Fibroblast of skin of abdomen (primary cell): ENCODE measurements at regions not wholly inside any gene's neighbourhood (a gene's known extent, or its start where the extent isn't known, plus 50 kb on each side); places are given as distances from the start of the nearest gene placed in this dataset.

Experiments
- DNase-seq: peaks from one replicate; pipeline ENCODE4 v3.0.0-alpha.2; 2013

GRCh38 chr2:129336276-129336675 lies 643.2 kb upstream of the RAB6C start:
- DNase-seq: no peak

GRCh38 chr2:129337076-129337475 lies 642.4 kb upstream of the RAB6C start:
- no peak for DNase-seq

- DNase-seq: no peak
Measured at GRCh38 chr2:129345540-129345939, 633.9 kb upstream of the RAB6C start.

GRCh38 chr2:129347486-129348217 lies 631.8 kb upstream of the RAB6C start:
- DNase-seq: no peak

GRCh38 chr2:129354631-129355030 lies 624.8 kb upstream of the RAB6C start:
- DNase-seq: no peak

- no peak for DNase-seq
Measured at GRCh38 chr2:129361688-129362087, 617.8 kb upstream of the RAB6C start.

GRCh38 chr2:129366263-129366662 lies 613.2 kb upstream of the RAB6C start:
- no peak for DNase-seq

GRCh38 chr2:129367107-129367506 lies 612.4 kb upstream of the RAB6C start:
- no peak for DNase-seq

GRCh38 chr2:129369437-129369836 lies 610.0 kb upstream of the RAB6C start:
- DNase-seq: no peak

- DNase-seq: no peak
Measured at GRCh38 chr2:129374452-129374851, 605.0 kb upstream of the RAB6C start.

- no peak for DNase-seq
Measured at GRCh38 chr2:129375632-129376425, 603.6 kb upstream of the RAB6C start.

- DNase-seq: no peak
Measured at GRCh38 chr2:129376426-129377077, 602.9 kb upstream of the RAB6C start.

GRCh38 chr2:129377078-129377469 lies 602.4 kb upstream of the RAB6C start:
- DNase-seq: no peak

- DNase-seq: no peak
Measured at GRCh38 chr2:129378186-129378585, 601.3 kb upstream of the RAB6C start.

GRCh38 chr2:129379411-129379810 lies 600.1 kb upstream of the RAB6C start:
- DNase-seq: no peak

- DNase-seq: no peak
Measured at GRCh38 chr2:129381789-129382188, 597.7 kb upstream of the RAB6C start.

GRCh38 chr2:129388870-129389269 lies 590.6 kb upstream of the RAB6C start:
- no peak for DNase-seq

- DNase-seq: no peak
Measured at GRCh38 chr2:129393816-129394215, 585.6 kb upstream of the RAB6C start.

GRCh38 chr2:129396980-129397599 lies 582.4 kb upstream of the RAB6C start:
- DNase-seq: peak; percentile 17

GRCh38 chr2:129400826-129401225 lies 578.6 kb upstream of the RAB6C start:
- no peak for DNase-seq

GRCh38 chr2:129402076-129402475 lies 577.4 kb upstream of the RAB6C start:
- no peak for DNase-seq

- no peak for DNase-seq
Measured at GRCh38 chr2:129404000-129404685, 575.3 kb upstream of the RAB6C start.

- DNase-seq: no peak
Measured at GRCh38 chr2:129408570-129408969, 570.9 kb upstream of the RAB6C start.
